ENCODE measurements at regions not wholly inside any gene's neighbourhood (a gene's known extent, or its start where the extent isn't known, plus 50 kb on each side); places are given as distances from the start of the nearest gene placed in this dataset.

- DNase-seq (ENCODE audit: low spot score) = no peak
- TF ChIP-seq CTCF (IDR thresholded peaks at IDR 0.05; ENCODE audit: borderline replicate concordance, control extremely low read depth, extremely low read depth, insufficient read depth, missing control alignments) = no peak
- in situ Hi-C loops (cut with MboI; ENCODE audit: low sequenced_read_pairs, unreplicated experiment) = no loop called here
Measured at GRCh38 chr10:10317151-10317550, 700.5 kb upstream of the CELF2 start.

GRCh38 chr10:10318856-10319255, 698.8 kb upstream of the CELF2 start:
- TF ChIP-seq CTCF (IDR thresholded peaks at IDR 0.05; ENCODE audit: borderline replicate concordance, control extremely low read depth, extremely low read depth, insufficient read depth, missing control alignments) = no peak
- in situ Hi-C loops (cut with MboI; ENCODE audit: low sequenced_read_pairs, unreplicated experiment) = no loop called here
- DNase-seq (ENCODE audit: low spot score) = no peak

GRCh38 chr10:10320956-10321355, 696.7 kb upstream of the CELF2 start:
- TF ChIP-seq CTCF (IDR thresholded peaks at IDR 0.05; ENCODE audit: borderline replicate concordance, control extremely low read depth, extremely low read depth, insufficient read depth, missing control alignments) = no peak
- no peak for DNase-seq (ENCODE audit: low spot score)
- in situ Hi-C loops (cut with MboI; ENCODE audit: low sequenced_read_pairs, unreplicated experiment) = no loop called here

GRCh38 chr10:10326116-10326515, 691.6 kb upstream of the CELF2 start:
- no peak for DNase-seq (ENCODE audit: low spot score)
- in situ Hi-C loops (cut with MboI; ENCODE audit: low sequenced_read_pairs, unreplicated experiment) = loop anchor here (25.0 kb wide), 1 partner anchor 989 kb away; no protein-coding TSS in a partner anchor
- no peak for TF ChIP-seq CTCF (IDR thresholded peaks at IDR 0.05; ENCODE audit: borderline replicate concordance, control extremely low read depth, extremely low read depth, insufficient read depth, missing control alignments)

- no peak for DNase-seq (ENCODE audit: low spot score)
- in situ Hi-C loops (cut with MboI; ENCODE audit: low sequenced_read_pairs, unreplicated experiment) = loop anchor here (25.0 kb wide), 1 partner anchor 991 kb away; no protein-coding TSS in a partner anchor
- no peak for TF ChIP-seq CTCF (IDR thresholded peaks at IDR 0.05; ENCODE audit: borderline replicate concordance, control extremely low read depth, extremely low read depth, insufficient read depth, missing control alignments)
Measured at GRCh38 chr10:10327934-10328333, 689.7 kb upstream of the CELF2 start.

- no peak for DNase-seq (ENCODE audit: low spot score)
- in situ Hi-C loops (cut with MboI; ENCODE audit: low sequenced_read_pairs, unreplicated experiment) = loop anchor here (25.0 kb wide), 1 partner anchor 993 kb away; no protein-coding TSS in a partner anchor
- TF ChIP-seq CTCF (IDR thresholded peaks at IDR 0.05; ENCODE audit: borderline replicate concordance, control extremely low read depth, extremely low read depth, insufficient read depth, missing control alignments) = no peak
Measured at GRCh38 chr10:10330418-10330817, 687.3 kb upstream of the CELF2 start.
